GM21723 (cell line): ENCODE measurements at regions not wholly inside any gene's neighbourhood (a gene's known extent, or its start where the extent isn't known, plus 50 kb on each side); places are given as distances from the start of the nearest gene placed in this dataset.

ENCODE experiments used
- ATAC-seq: cut with Tn5 transposase; IDR thresholded peaks from one replicate; pipeline ENCODE4 v1.9.1; 2021; ENCODE audit warnings: mild to moderate bottlenecking, moderate library complexity; ENCODE audit not compliant: unreplicated experiment

DNA sequence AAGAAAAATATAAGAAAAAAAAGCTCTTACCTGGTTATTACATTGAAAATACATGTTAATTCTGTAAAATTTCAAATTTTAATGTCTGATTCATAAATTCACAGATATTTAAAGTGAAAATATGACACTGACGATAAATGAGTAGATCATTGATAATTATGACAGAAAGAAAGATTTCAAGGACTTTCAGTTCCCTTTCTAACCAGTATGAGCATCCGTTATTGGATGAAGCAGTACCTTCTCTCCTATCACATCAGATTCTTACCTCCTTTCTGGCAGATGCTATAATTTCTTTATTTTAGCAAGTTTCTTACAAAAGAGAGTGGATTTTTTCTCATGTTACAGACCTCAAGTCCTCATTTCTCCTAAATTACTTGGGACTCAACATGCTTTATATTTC, 847.3 kb downstream of the JRKL start:
- no peak for ATAC-seq

- ATAC-seq = no peak
These were observed 857.8 kb downstream of the JRKL start for GRCh38 chr11:97247601-97248000.

GRCh38 chr11:97254790-97255189, 865.0 kb downstream of the JRKL start:
- no peak for ATAC-seq

- ATAC-seq = no peak
These were observed 869.6 kb downstream of the JRKL start for GRCh38 chr11:97259434-97259833.

DNA sequence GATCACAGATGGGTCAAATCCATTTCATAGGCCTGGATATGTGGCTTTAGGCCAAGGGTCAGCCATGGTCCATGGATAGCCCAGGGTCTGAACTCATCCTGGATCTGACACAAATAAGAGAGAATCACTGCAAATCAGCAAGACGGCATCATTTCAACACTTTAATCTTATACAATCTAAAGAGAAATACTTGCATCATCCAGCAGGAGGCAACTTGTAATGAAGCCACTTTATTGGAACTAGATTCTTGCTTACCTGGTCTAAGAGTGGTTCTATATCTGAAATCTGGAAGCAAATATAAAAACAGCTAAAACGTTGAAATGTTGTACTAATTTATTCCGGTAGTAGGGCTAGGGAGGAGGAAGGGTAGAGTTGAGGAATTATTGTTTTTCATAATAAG, 870.1 kb downstream of the JRKL start:
- ATAC-seq = no peak

DNA sequence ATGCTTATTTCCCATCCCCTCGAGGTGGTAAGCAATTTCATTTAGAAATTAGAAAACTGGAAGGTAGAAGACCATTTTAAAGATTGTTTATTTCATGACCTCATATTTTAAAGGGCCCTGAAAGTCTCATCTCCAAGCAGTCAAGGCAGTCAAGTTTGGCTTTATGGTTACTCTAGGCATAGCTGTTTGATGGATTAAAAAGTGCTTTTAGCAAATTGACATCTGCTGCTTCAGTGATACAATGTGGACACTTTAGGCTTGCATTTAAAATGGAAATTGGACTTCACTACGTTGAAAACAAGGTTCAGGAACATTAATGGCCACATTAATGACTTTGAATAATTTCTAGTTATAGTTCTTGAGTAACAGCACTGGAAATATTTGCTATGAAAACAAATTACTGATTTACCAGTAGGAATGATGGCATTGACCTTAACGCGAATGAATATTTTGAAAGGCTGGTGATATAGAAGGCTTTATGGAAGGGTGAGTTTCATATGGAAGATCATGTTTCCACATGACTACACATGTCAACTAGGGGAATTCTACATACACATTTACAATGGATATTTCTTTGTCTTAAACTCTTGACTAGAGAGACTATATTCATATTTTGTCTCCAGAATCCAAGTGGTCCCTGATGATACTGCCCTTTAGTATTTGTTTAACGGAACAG, 873.5 kb downstream of the JRKL start:
- no peak for ATAC-seq

DNA sequence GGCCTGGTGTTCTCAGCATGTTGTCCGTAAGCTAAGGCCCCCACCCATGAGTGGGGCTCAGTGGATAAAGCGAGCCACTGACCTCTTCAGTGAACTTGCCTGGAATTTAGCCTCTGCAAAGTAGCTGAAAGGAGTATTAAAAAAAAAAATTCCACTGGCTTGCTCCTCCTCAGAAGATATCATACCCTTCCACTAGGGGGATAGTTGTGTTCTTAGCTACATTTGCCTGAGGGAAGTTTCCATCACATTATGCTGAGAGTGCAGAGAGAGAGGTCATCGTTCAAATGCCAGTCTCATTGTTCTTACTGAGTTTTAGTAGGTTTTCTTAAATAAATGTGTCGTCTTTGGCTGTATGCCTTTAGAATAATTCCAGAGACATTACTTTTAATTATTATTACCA, 879.7 kb downstream of the JRKL start:
- no peak for ATAC-seq

GRCh38 chr11:97279341-97279740, 889.5 kb downstream of the JRKL start:
- ATAC-seq = no peak

- ATAC-seq = no peak
These were observed 890.5 kb downstream of the JRKL start for GRCh38 chr11:97280347-97280746.

- ATAC-seq = no peak
These were observed 900.0 kb downstream of the JRKL start for GRCh38 chr11:97289823-97290222.

GRCh38 chr11:97290464-97291041, 900.7 kb downstream of the JRKL start:
- ATAC-seq = no peak

GRCh38 chr11:97296301-97296700, 906.5 kb downstream of the JRKL start:
- ATAC-seq = no peak

DNA sequence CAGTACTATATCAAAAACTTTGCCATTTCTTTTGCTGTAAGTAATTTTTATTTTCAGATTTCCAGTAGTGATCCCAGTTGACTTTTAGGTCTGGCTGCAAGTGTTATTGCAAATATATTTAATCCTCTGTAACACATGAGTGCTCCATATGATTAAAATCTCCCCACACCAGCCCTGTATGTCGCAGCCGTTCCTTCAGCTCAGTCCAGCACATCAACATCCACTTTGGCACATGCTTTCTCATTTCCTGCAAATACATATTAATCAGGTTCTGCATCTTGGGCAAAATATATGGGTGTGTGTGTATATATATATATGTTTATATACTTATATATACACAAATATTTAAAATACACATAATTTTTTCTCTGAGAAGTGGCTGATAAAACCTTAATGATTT, 919.5 kb downstream of the JRKL start:
- no peak for ATAC-seq

- ATAC-seq = no peak
These were observed 935.9 kb downstream of the JRKL start for GRCh38 chr11:97325693-97326092.

- ATAC-seq = no peak
These were observed 942.5 kb downstream of the JRKL start for GRCh38 chr11:97332271-97332670.

GRCh38 chr11:97336064-97336463, 946.3 kb downstream of the JRKL start:
- ATAC-seq = no peak

DNA sequence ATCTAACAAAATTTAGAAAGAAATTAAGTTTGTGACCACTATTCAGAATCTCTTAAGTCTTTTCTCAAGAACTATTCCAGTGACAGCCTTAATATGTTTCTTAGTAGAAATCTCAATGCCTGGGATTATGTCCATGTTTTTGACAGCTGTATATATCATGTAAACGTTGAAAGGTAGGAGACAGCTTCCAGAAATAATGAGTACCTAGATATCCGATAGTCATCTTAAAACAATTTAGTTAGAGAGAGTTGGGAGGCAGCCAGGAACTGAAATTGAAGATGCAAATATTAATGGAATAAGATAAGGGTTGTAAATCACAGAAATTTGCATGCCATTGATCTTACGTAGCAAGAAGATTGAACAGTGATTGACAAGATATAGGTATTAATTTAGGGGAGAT, 955.2 kb downstream of the JRKL start:
- ATAC-seq = no peak

GRCh38 chr11:97349201-97349600, 959.4 kb downstream of the JRKL start:
- no peak for ATAC-seq

DNA sequence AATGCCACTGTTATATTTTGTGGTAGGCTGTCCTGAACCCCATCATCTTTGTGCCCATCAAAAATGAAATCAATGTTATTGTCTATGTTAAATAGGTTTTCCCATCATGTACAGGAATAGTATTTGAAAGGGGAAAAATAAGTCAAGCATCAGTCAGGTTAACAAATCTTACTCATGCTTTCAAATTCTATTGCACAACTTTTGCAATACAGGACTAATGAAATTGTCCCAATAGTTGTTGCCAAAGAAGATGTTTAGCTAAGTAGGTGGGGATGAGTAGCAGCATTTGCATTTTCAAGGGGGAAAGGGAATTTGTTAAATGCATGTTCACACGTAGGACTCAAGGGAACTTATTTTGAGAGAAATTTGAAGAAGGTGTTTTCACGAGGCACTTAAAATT, 962.1 kb downstream of the JRKL start:
- ATAC-seq = no peak

- ATAC-seq = no peak
These were observed 964.2 kb downstream of the JRKL start for GRCh38 chr11:97354026-97354425.

- ATAC-seq = no peak
These were observed 964.8 kb downstream of the JRKL start for GRCh38 chr11:97354576-97354975.

DNA sequence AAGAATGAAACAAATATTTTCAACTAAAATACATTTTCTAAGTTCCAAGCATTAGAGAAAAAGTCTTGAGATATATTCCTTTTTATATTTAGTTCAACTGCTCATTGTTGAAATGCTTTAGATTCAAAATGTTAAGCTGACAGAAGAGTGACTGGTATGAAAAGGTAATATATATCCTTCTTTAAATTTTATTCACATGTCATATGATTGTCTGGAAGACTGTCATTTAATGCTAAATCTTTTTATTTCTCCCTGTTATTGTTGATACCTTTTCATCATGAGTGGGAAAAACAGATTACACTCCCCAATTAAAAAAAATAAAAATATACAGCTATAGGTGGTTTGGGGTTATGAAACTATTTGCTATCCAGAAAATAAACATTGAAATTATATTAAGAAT, 965.4 kb downstream of the JRKL start:
- ATAC-seq = no peak

GRCh38 chr11:97356144-97356543, 966.3 kb downstream of the JRKL start:
- ATAC-seq = no peak
